GM12874 (cell line): ENCODE measurements at regions not wholly inside any gene's neighbourhood (a gene's known extent, or its start where the extent isn't known, plus 50 kb on each side); places are given as distances from the start of the nearest gene placed in this dataset.

Source experiments
- CTCF ChIP-seq: IDR thresholded peaks from 2 replicates; pipeline ENCODE4 v1.5.1; 2011; ENCODE audit warnings: low read depth, mild to moderate bottlenecking, control low read depth, low read length, moderate library complexity; ENCODE audit not compliant: insufficient read depth

DNA sequence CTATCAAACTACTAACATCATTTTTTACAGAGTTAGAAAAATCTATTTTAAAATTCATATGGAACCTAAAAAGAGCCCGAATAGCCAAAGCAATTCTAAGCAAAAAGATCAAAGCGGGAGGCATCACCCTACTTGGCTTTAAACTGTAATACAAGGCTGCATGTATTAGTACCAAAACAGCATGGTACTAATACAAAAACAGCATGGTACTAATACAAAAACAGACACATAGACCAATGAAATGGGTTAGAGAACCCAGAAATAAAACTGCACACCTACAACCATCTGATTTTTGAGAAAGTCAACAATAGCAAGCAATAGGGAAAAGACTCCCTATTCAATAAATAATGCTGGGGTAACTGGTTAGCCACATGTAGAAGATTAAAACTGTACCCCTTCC is 640.7 kb downstream of the IRS1 start:
- no peak for TF ChIP-seq CTCF

- no peak for TF ChIP-seq CTCF
Measured at GRCh38 chr2:226158229-226158628, 641.4 kb downstream of the IRS1 start.

GRCh38 chr2:226155093-226155875 is 644.3 kb downstream of the IRS1 start:
- no peak for TF ChIP-seq CTCF

GRCh38 chr2:226154610-226155009 is 645.0 kb downstream of the IRS1 start:
- TF ChIP-seq CTCF, result no peak

DNA sequence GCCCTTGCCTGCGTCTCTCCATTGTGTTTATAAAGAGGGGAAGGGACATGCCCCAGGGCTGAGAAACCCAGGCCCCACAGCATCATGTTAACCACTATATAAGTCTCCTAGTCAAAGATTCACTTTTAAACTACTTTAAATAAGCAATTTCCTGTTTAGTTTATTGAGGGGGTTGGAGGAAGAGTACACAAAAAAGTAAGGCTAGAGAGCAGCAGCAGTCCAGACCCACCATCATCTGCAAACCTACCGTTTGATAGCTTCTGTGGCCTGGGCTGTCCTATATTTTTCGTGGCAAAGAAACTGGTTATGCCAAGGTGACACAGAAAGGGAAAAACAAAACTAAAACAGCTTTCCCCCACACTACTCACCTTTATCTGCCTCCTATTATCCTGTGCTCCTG is 646.1 kb downstream of the IRS1 start:
- TF ChIP-seq CTCF, result no peak

- no peak for TF ChIP-seq CTCF
Measured at GRCh38 chr2:226151157-226151556, 648.5 kb downstream of the IRS1 start.

DNA sequence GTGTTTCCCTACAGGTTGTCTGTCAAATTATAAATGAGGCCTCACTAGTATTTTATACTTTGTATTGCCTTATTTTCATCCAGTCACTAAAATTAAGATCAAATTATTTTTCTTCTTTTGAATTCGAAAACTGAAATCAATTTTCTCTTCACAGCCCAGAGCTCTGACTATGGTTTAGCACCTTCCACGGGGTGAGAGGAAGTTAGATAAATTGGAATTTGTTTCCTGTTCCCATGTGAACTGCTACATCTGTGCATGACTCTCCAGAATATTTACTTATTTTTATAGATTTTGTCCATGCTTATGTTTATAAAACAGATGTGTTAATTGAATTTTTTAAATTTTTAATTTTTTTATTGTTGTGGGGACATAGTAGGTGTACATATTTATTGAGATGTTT is 656.5 kb downstream of the IRS1 start:
- TF ChIP-seq CTCF, result no peak
